IMR-90 (cell line): ENCODE measurements at regions not wholly inside any gene's neighbourhood (a gene's known extent, or its start where the extent isn't known, plus 50 kb on each side); places are given as distances from the start of the nearest gene placed in this dataset.

ENCODE experiments used
- ATAC-seq: fragments of 200-7000 bp; cut with Tn5 transposase; 2 replicates; pipeline ENCODE4 v1.9.1; 2020; ENCODE audit warnings: low read depth, mild to moderate bottlenecking, moderate library complexity
- BruUV-seq: library from RNA; stranded (reverse); fragments of 400-500 nt; replicated peaks from 2 replicates; lab custom pipeline; 2021; lab: Mats Ljungman, UMichigan
- CTCF ChIA-PET: fragments of 300-600 bp; formaldehyde crosslinking; extraction: SDS; loops from one replicate; lab custom pipeline; 2021; ENCODE audit warnings: antibody characterized with exemption; lab: Yijun Ruan, JAX
- POLR2A ChIA-PET: fragments of 300-600 bp; sonication (Branson Sonifier 250); formaldehyde crosslinking; loops from one replicate; lab custom pipeline; 2022; ENCODE audit warnings: antibody characterized with exemption; ENCODE audit not compliant: unreplicated experiment; lab: Charles Lee
- DNase-seq: peaks from one replicate; pipeline ENCODE4 v3.0.0; 2013
- H2AFZ ChIP-seq: replicated peaks from 2 replicates; pipeline ENCODE3; 2013; ENCODE audit warnings: low read length, mild to moderate bottlenecking; ENCODE audit not compliant: poor library complexity
- H2AK5ac ChIP-seq: 2 replicates; pipeline ENCODE4 v1.6.1; 2013; ENCODE audit warnings: low read depth, low read length, inconsistent platforms
- H2AK9ac ChIP-seq: replicated peaks from 2 replicates; pipeline ENCODE3; 2013; ENCODE audit warnings: mild to moderate bottlenecking, low read depth, low read length, moderate library complexity; ENCODE audit not compliant: poor library complexity
- H2BK120ac ChIP-seq: 2 replicates; pipeline ENCODE4 v1.6.1; 2013; ENCODE audit warnings: low read depth, low read length, inconsistent platforms
- H2BK15ac ChIP-seq: 3 replicates; pipeline ENCODE4 v1.6.1; 2013; ENCODE audit warnings: low read depth, low read length, inconsistent platforms
- H2BK20ac ChIP-seq: 2 replicates; pipeline ENCODE4 v1.6.1; 2013; ENCODE audit warnings: low read depth, mild to moderate bottlenecking, inconsistent platforms, low read length, moderate library complexity
- H2BK5ac ChIP-seq: 2 replicates; pipeline ENCODE4 v1.6.1; 2013; ENCODE audit warnings: mild to moderate bottlenecking, low read depth, low read length, inconsistent platforms; ENCODE audit not compliant: poor library complexity, severe bottlenecking
- H3K14ac ChIP-seq: replicated peaks from 2 replicates; pipeline ENCODE4 v1.6.1; 2013; ENCODE audit warnings: low read depth, low read length, inconsistent platforms
- H3K18ac ChIP-seq: 2 replicates; pipeline ENCODE4 v1.6.1; 2013; ENCODE audit warnings: low read depth, low read length, control low read depth
- H3K23ac ChIP-seq: 2 replicates; pipeline ENCODE4 v1.6.1; 2013; ENCODE audit warnings: low read depth, low read length, inconsistent platforms
- H3K27ac ChIP-seq: 2 replicates; pipeline ENCODE4 v1.5.1; 2013; ENCODE audit warnings: mild to moderate bottlenecking, control low read depth, low read length; ENCODE audit not compliant: insufficient read depth
- H3K27me3 ChIP-seq: 2 replicates; pipeline ENCODE4 v1.6.1; 2013; ENCODE audit warnings: low read length; ENCODE audit not compliant: control insufficient read depth, insufficient read depth
- H3K36me3 ChIP-seq: 2 replicates; pipeline ENCODE4 v1.6.1; 2013; ENCODE audit warnings: low read length, mixed read lengths; ENCODE audit not compliant: control insufficient read depth, insufficient read depth
- H3K4ac ChIP-seq: 2 replicates; pipeline ENCODE4 v1.6.1; 2013; ENCODE audit warnings: low read depth, low read length, inconsistent platforms
- H3K4me1 ChIP-seq: 2 replicates; pipeline ENCODE4 v1.6.1; 2013; ENCODE audit warnings: low read length, mixed read lengths; ENCODE audit not compliant: control insufficient read depth, insufficient read depth
- H3K4me2 ChIP-seq: 2 replicates; pipeline ENCODE4 v1.6.1; 2013; ENCODE audit warnings: low read depth, mild to moderate bottlenecking, control low read depth, low read length, moderate library complexity
- H3K4me3 ChIP-seq: 2 replicates; pipeline ENCODE4 v1.5.1; 2013; ENCODE audit warnings: low read depth, mild to moderate bottlenecking, control low read depth, low read length, moderate library complexity; ENCODE audit not compliant: insufficient read depth
- H3K56ac ChIP-seq: 2 replicates; pipeline ENCODE4 v1.6.1; 2013; ENCODE audit warnings: low read length, inconsistent platforms; ENCODE audit not compliant: insufficient read depth; ENCODE audit errors: extremely low read depth
- H3K79me1 ChIP-seq, 2 experiments: 2 replicates each; pipeline ENCODE4 v1.6.1; 2013; ENCODE audit warnings: low read length in 2 of 2, inconsistent platforms in 1 of 2, low read depth in 1 of 2
- H3K9ac ChIP-seq: 2 replicates; pipeline ENCODE4 v1.6.1; 2013; ENCODE audit warnings: low read depth, low read length, control low read depth
- H3K9me1 ChIP-seq: 2 replicates; pipeline ENCODE4 v1.6.1; 2013; ENCODE audit warnings: low read length, inconsistent platforms; ENCODE audit not compliant: insufficient read depth
- H3K9me3 ChIP-seq: 2 replicates; pipeline ENCODE4 v1.6.1; 2013; ENCODE audit warnings: low read length; ENCODE audit not compliant: control insufficient read depth, insufficient read depth
- H4K20me1 ChIP-seq: 2 replicates; pipeline ENCODE4 v1.6.1; 2013; ENCODE audit warnings: low read length, inconsistent platforms; ENCODE audit not compliant: insufficient read depth
- H4K5ac ChIP-seq: 2 replicates; pipeline ENCODE4 v1.6.1; 2013; ENCODE audit warnings: mild to moderate bottlenecking, low read depth, low read length, control low read depth
- H4K8ac ChIP-seq, 2 experiments: 2 replicates each; pipeline ENCODE4 v1.6.1; 2013; ENCODE audit warnings: low read depth in 2 of 2, low read length in 2 of 2, control low read depth in 1 of 2, inconsistent platforms in 1 of 2
- H4K91ac ChIP-seq: 2 replicates; pipeline ENCODE4 v1.6.1; 2013; ENCODE audit warnings: low read depth, low read length, inconsistent platforms; ENCODE audit not compliant: insufficient read depth
- CEBPB ChIP-seq: IDR thresholded peaks from 2 replicates; pipeline ENCODE4 v1.6.1; 2012; ENCODE audit warnings: low read depth, low read length, improper control_type of control experiment
- CHD1 ChIP-seq: IDR thresholded peaks from 2 replicates; pipeline ENCODE4 v1.6.1; 2012; ENCODE audit warnings: low read depth, low read length, improper control_type of control experiment
- CTCF ChIP-seq: conservative IDR thresholded peaks from 2 replicates; pipeline ENCODE4 v1.5.1; 2012; ENCODE audit warnings: mild to moderate bottlenecking, low read depth, low read length, improper control_type of control experiment
- FOS ChIP-seq: fragments of 150-350 bp; IDR thresholded peaks from 2 replicates; pipeline ENCODE4 v1.6.1; 2016; ENCODE audit warnings: low read depth, low read length
- MAFK ChIP-seq: IDR thresholded peaks from 2 replicates; pipeline ENCODE4 v1.6.1; 2012; ENCODE audit warnings: low read depth, low read length, improper control_type of control experiment
- MAZ ChIP-seq: IDR thresholded peaks from 2 replicates; pipeline ENCODE4 v1.6.1; 2012; ENCODE audit warnings: low read depth, mild to moderate bottlenecking, low read length, improper control_type of control experiment, moderate library complexity, borderline replicate concordance
- MXI1 ChIP-seq: IDR thresholded peaks from 2 replicates; pipeline ENCODE4 v1.6.1; 2012; ENCODE audit warnings: low read depth, mild to moderate bottlenecking, low read length, moderate library complexity, borderline replicate concordance
- NFE2L2 ChIP-seq: fragments of 150-350 bp; IDR thresholded peaks from 2 replicates; pipeline ENCODE4 v1.6.1; 2016; ENCODE audit warnings: low read depth, mild to moderate bottlenecking, low read length
- POLR2A ChIP-seq: IDR thresholded peaks from 2 replicates; pipeline ENCODE4 v1.6.1; 2012; ENCODE audit warnings: mild to moderate bottlenecking, low read depth, low read length
- RAD21 ChIP-seq: IDR thresholded peaks from 2 replicates; pipeline ENCODE4 v1.6.1; 2012; ENCODE audit warnings: low read length, improper control_type of control experiment
- WGBS, 2 experiments: methylation state at CpG; one replicate each; pipeline versions ENCODE4 v1.1.5 to v1.1.7; 2013; ENCODE audit warnings: missing lambda C conversion rate in 2 of 2; ENCODE audit not compliant: insufficient read length in 1 of 2; ENCODE audit errors: extremely low coverage in 2 of 2; 5-methylcytosine and 5-hydroxymethylcytosine counted together
- dilution Hi-C: fragments of 300-500 bp; cut with HindIII; formaldehyde crosslinking; loops from one replicate; pipeline ENCODE4 v1.14.3; 2018; ENCODE audit warnings: low sequenced_read_pairs; ENCODE audit not compliant: unreplicated experiment
- in situ Hi-C: fragments of 300-500 bp; cut with MboI; formaldehyde crosslinking; loops from 3 replicates; pipeline ENCODE4 v1.14.3; 2019; ENCODE audit warnings: low sequenced_read_pairs, inconsistent platforms, mixed read lengths
- intact Hi-C: fragments of 100-400 bp; cut with micrococcal nuclease; formaldehyde crosslinking; loops from 2 replicates; pipeline ENCODE4 v1.10.0; 2022
- TF ChIP-seq, protein P1 (sequence below): fragments of 150-350 bp; IDR thresholded peaks from 2 replicates; pipeline ENCODE4 v1.6.1; 2017; ENCODE audit warnings: mild to moderate bottlenecking, antibody characterized with exemption, low read length, low read depth
- TF ChIP-seq, protein P2 (sequence below): fragments of 150-350 bp; IDR thresholded peaks from 2 replicates; pipeline ENCODE4 v1.6.1; 2016; ENCODE audit warnings: low read depth, mild to moderate bottlenecking, low read length, moderate library complexity, borderline replicate concordance

DNA sequence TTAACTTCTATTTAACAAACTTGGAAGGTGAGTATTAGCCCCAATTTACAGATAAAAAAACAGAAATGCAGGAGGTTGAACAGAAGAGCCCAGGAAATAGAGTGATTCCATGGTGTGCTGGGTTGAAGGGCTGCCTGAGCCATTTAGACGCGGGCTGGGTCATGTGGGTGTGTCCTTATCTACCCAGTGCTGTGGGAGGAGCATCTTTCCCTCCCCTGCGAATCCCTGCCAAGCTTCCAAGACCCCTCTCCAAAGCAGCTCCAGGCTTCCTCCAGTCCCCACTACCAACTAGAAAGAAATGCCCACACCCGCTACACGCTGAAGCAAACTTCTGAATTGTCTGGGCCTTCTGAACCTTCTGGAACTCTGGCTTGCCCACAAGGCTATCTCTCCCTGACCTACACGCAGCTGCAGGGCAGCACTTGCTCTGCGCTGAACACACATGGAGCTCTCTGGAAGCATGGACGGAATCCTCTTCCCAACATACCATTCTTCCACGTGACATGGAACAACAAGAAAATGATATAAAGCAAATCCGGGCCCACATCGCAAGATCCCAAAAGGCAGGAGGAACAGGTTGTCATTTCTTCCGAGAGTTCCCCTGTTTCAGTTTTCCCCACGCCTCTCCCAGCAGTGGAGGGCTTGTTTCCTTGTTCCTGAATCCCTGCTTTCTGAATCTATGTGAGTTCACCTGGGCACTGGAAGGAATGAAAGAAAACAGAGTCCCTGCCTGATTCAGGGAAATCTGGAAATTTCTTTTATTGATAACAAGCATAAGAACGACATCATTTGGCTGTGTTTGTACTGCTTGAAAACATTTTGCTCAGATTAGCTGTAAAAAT is 562.7 kb upstream of the ID2 start:
- no peak overlapping the region for H3K14ac ChIP-seq
- H3K56ac ChIP-seq, result no peak overlapping the region
- no peak overlapping the region for H4K5ac ChIP-seq
- H3K79me1 ChIP-seq, result no peaks in the 10 kb centered on the region
- intact Hi-C loops (no loop called here), dilution Hi-C loops (no loop called here), in situ Hi-C loops (no loop called here)
- H2BK5ac ChIP-seq, result no peak overlapping the region
- H3K4me2 ChIP-seq, result no peak overlapping the region
- no peak overlapping the region for H2BK15ac ChIP-seq
- POLR2A ChIA-PET, result no interaction called here
- H2BK20ac ChIP-seq, result no peak overlapping the region
- H4K91ac ChIP-seq, result no peak overlapping the region
- peaks cover 4% of the 10 kb centered on the region for H3K9me1 ChIP-seq
- peak overlapping the region; percentile 44 for H2AK9ac ChIP-seq
- H3K18ac ChIP-seq, result no peak overlapping the region
- H4K20me1 ChIP-seq, result no peaks in the 10 kb centered on the region
- TF ChIP-seq CHD1 (no peak), MAZ (no peak), RAD21 (no peak), CTCF (no peak), NFE2L2 (no peak), CEBPB (no peak), POLR2A (no peak), FOS (no peak), MXI1 (no peak), MAFK (no peak)
- TF ChIP-seq, protein P1, sequence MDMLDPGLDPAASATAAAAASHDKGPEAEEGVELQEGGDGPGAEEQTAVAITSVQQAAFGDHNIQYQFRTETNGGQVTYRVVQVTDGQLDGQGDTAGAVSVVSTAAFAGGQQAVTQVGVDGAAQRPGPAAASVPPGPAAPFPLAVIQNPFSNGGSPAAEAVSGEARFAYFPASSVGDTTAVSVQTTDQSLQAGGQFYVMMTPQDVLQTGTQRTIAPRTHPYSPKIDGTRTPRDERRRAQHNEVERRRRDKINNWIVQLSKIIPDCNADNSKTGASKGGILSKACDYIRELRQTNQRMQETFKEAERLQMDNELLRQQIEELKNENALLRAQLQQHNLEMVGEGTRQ, result no peak
- TF ChIP-seq, protein P2, sequence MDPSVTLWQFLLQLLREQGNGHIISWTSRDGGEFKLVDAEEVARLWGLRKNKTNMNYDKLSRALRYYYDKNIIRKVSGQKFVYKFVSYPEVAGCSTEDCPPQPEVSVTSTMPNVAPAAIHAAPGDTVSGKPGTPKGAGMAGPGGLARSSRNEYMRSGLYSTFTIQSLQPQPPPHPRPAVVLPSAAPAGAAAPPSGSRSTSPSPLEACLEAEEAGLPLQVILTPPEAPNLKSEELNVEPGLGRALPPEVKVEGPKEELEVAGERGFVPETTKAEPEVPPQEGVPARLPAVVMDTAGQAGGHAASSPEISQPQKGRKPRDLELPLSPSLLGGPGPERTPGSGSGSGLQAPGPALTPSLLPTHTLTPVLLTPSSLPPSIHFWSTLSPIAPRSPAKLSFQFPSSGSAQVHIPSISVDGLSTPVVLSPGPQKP, result no peak
- CTCF ChIA-PET, result no interaction called here
- no peaks in the 10 kb centered on the region for H3K36me3 ChIP-seq
- H3K23ac ChIP-seq, result no peak overlapping the region
- H3K9me3 ChIP-seq, result no peaks in the 10 kb centered on the region
- DNase-seq (no peak), ATAC-seq (no peak)
- H3K27ac ChIP-seq, result no peak overlapping the region
- 95% methylated on average over 4 of the region's 14 CpGs; no CpG with 5 or more reads in 1 of the 2 experiments for WGBS, 2 experiments
- no peak overlapping the region for H2BK120ac ChIP-seq
- peaks cover 12% of the 10 kb centered on the region for H3K4me1 ChIP-seq
- no TSS peak for BruUV-seq
- H3K27me3 ChIP-seq, result peaks cover 9% of the 10 kb centered on the region
- H3K4ac ChIP-seq, result no peak overlapping the region
- H2AFZ ChIP-seq, result no peak overlapping the region
- no peak overlapping the region for H2AK5ac ChIP-seq
- peak overlapping the region in 1 of 2 experiments; percentile 0; a peak in 1 of 4 replicates for H4K8ac ChIP-seq
- no peak overlapping the region for H3K9ac ChIP-seq
- no peak overlapping the region for H3K4me3 ChIP-seq
